Muscle layer of duodenum (tissue), 2 donors: ENCODE measurements at regions not wholly inside any gene's neighbourhood (a gene's known extent, or its start where the extent isn't known, plus 50 kb on each side); places are given as distances from the start of the nearest gene placed in this dataset.

Source experiments
- H3K27ac ChIP-seq: one replicate; pipeline ENCODE4 v1.7.0; 2013; ENCODE audit warnings: mild to moderate bottlenecking, low read length
- H3K27me3 ChIP-seq: one replicate; pipeline ENCODE4 v1.7.0; 2013; ENCODE audit warnings: low read depth, mild to moderate bottlenecking, control low read depth, low read length
- H3K36me3 ChIP-seq, 2 donors: one replicate each; pipeline ENCODE4 v1.7.0; 2013; ENCODE audit warnings: low read length in 2 of 2, control low read depth in 1 of 2, mild to moderate bottlenecking in 1 of 2; ENCODE audit not compliant: insufficient read depth in 2 of 2, control insufficient read depth in 1 of 2
- H3K4me1 ChIP-seq, 2 donors: one replicate each; pipeline ENCODE4 v1.7.0; 2013; ENCODE audit warnings: low read length in 2 of 2, mild to moderate bottlenecking in 2 of 2, control low read depth in 1 of 2, moderate library complexity in 1 of 2; ENCODE audit not compliant: insufficient read depth in 2 of 2, control insufficient read depth in 1 of 2
- H3K4me3 ChIP-seq, 2 donors: one replicate each; pipeline ENCODE4 v1.7.0; 2013; ENCODE audit warnings: low read length in 2 of 2, low read depth in 1 of 2, mild to moderate bottlenecking in 1 of 2
- H3K9me3 ChIP-seq, 2 donors: one replicate each; pipeline ENCODE4 v1.7.0; 2013; ENCODE audit warnings: low read length in 2 of 2, control low read depth in 1 of 2, mild to moderate bottlenecking in 1 of 2; ENCODE audit not compliant: control insufficient read depth in 1 of 2
- donor health status: healthy.

DNA sequence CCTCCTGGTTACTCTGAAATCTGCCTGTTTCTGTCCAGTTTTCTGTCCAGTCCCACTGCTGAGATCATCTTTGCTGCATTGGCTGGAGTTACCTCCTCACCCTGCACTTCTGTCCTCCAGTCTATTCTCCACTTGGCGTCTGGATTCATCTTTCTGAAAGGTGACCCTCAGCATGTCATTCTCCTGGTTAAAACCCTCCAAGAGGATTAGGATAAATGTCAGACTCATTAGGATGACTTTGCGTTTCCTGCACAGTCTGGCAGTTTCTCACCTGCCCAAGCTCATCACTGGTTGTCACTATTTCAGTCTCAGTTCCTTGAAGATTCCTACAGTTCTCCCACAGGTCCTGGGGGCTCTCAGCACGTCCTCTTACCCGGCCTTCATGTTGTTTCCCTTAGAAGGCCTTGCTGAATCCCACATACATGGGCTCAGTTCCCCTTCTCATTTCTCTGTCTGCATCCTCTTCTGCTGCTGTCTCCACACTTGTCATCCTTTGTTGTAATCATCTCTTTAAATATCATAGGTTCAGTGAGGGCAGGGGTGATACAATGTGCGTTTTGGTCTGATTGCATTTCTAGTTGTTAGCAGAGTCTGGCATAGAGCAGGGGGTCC is 374.8 kb downstream of the QKI start:
- Histone ChIP-seq H3K36me3 (no peaks in the 10 kb centered on the region), H3K9me3 (no peaks in the 10 kb centered on the region), H3K27ac (no peak overlapping the region), H3K4me3 (no peak overlapping the region), H3K4me1 (no peaks in the 10 kb centered on the region), H3K27me3 (no peaks in the 10 kb centered on the region)

DNA sequence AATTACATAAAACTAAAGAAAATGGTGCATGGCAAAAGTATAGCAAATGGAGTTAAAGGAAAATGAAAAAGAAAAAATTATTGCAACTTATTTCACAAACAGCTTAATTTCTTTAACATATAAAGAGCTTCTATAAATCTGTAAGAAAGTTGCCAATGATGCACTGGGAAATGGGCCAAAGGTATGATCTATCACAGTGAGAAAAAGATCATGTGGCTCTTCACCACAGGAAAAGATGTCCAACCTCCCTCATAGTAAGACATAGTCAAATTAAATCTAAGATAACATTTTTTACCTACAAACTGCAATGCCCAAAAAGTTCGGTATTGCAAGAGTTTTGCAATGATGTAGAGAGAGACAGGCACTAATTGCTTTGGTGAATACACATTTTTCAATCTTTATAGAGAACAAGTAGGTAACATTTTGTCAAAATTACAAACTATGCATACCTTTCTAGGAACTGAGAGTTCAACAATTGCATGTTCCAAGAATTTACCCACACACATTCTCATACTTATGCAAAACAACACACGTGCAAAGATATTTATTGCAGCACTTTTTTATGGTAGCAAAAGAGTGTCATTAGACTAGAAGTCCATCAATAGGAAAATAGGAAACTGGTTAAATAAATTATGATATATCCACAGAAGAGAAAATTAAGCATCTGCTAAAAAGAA is 372.6 kb downstream of the QKI start:
- Histone ChIP-seq H3K4me3 (no peak overlapping the region), H3K27ac (no peak overlapping the region), H3K27me3 (no peaks in the 10 kb centered on the region), H3K9me3 (no peaks in the 10 kb centered on the region), H3K4me1 (no peaks in the 10 kb centered on the region), H3K36me3 (no peaks in the 10 kb centered on the region)

DNA sequence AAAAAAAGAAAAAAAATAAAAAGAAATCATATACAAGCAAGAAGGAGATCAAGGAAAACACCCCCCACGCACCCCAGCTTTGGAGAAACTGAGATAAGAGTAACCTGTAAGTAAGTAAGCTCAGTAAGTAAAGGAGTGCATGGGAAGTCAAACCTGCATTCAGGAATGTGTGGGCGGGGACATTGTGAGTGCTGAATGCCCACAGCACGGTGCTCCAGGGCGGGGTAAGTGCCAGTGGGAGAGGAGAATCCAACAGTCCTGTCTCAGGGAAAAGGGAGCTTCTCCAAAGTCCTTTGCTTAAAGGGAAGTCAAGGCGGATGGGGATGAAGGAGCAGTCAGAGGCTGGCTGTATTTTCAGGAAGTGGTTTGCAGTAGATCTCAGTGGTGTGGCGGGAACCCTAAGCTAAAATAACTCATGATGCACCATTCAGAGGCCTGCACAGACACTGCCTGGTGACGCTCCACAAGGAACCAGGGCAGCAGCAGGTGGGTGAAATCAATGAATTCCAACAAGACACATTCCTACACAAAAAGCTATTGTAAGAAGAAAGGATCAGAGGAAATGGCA is 368.0 kb downstream of the QKI start:
- Histone ChIP-seq H3K4me1 (no peaks in the 10 kb centered on the region), H3K36me3 (no peaks in the 10 kb centered on the region), H3K4me3 (no peak overlapping the region), H3K27me3 (no peaks in the 10 kb centered on the region), H3K27ac (no peak overlapping the region), H3K9me3 (no peaks in the 10 kb centered on the region)

DNA sequence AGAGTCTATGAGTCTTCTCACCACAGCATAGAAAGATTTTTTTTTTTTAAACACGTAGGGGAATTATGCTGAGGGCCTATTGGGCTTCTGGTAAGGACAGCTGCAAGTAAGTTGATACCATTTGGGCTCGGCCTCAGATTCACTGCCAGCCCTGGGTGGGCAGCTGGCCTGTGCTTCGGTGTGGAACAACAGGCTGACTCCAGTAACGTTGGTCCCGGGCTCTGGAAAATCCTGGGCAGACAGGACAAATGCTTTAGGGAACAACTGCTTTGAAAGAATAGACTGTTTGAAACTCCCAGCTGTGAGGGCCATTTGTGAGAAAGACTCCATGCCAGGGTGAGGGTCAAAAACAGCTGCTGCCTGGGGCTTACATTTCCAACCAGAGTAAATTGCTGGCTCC is 366.5 kb downstream of the QKI start:
- Histone ChIP-seq H3K4me1 (no peaks in the 10 kb centered on the region), H3K36me3 (no peaks in the 10 kb centered on the region), H3K9me3 (no peaks in the 10 kb centered on the region), H3K27me3 (no peaks in the 10 kb centered on the region), H3K4me3 (no peak overlapping the region), H3K27ac (no peak overlapping the region)

DNA sequence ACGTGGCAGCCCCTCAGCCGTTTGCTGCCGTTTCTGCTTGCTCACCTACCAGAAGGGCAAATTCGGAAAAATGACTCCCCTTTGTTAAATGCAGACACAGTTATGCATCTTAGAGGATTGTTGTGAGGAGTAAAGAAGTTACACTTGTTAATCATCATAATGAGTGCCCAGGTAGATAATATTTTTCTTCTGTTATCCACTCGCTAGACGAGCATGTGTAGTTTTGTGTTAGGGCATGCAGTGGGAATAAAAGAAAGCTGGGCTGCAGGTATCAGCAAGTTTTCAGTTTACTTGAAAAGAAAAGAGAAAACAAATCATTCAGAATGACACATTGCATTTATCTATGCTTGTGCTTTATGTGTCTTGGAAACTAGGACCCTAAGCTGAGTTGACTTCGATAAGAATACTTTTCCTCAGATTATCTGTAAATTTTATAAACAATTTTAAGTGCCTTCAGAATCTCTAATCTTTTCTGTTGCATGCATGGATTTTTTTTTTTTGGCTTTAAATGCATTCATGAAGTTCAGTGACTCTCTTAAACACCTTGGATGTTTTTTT is 365.3 kb downstream of the QKI start:
- Histone ChIP-seq H3K27me3 (no peaks in the 10 kb centered on the region), H3K9me3 (no peaks in the 10 kb centered on the region), H3K4me3 (no peak overlapping the region), H3K36me3 (no peaks in the 10 kb centered on the region), H3K27ac (no peak overlapping the region), H3K4me1 (no peaks in the 10 kb centered on the region)

DNA sequence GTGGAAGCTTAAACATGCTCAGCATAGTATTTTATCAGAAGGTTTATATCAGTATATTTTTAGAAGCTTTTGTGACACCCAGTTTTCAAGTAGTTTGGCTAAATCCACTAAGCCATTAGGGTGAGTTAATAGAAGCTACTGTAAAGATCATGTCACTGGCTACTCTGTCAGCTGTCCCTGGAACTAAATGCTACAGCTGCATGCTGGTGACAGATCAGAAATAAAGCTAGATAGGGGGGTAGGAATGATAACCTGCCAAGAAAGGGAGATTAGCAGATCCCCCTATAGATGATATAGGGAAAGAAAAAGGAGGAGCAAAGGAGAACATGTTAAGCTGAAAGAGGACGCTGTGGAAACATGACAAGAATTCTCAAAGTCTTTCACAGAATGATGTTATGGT is 363.2 kb downstream of the QKI start:
- no peak overlapping the region for H3K27ac ChIP-seq
- H3K36me3 ChIP-seq, result no peaks in the 10 kb centered on the region
- H3K9me3 ChIP-seq, result no peaks in the 10 kb centered on the region
- no peaks in the 10 kb centered on the region for H3K27me3 ChIP-seq
- H3K4me3 ChIP-seq, result no peak overlapping the region
- no peaks in the 10 kb centered on the region for H3K4me1 ChIP-seq

DNA sequence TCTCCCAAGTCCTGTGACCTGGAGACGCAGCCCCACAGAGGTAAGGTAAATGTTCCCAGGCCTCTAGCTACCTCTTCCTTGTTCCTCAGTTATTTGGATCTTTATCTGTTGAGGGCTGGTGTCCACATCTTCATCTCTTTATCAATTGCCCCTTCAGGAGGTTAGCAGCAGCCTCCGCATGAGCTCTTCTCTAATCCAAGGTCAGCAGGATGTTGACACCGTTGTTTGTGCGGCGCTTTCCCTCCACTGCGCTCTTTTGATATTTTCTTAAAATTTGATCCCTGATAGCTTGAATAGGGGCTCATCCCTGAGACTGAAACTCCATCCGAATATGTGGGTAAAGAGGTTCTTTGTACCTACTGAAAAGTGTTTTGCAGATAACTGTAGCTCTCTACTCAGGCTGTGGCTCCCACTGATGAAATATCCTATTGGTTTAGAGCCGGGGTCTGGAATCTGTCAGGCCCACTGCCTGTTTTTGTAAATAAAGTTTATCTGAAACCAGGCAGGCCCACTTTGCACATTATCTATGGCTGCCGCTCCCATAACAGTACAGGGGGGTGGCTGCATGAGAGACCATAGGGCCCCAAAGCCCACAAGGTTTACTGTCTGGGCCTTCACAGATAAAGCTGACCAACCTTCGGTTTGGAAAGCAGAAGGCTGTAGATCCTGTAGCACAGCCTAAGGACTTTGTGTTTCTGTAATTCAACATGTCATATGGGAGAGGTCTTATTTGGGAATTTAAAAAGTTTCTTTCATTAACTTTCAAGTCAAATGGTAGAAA is 362.6 kb downstream of the QKI start:
- Histone ChIP-seq H3K9me3 (no peaks in the 10 kb centered on the region), H3K4me1 (no peaks in the 10 kb centered on the region), H3K27ac (no peak overlapping the region), H3K36me3 (no peaks in the 10 kb centered on the region), H3K27me3 (no peaks in the 10 kb centered on the region), H3K4me3 (no peak overlapping the region)

DNA sequence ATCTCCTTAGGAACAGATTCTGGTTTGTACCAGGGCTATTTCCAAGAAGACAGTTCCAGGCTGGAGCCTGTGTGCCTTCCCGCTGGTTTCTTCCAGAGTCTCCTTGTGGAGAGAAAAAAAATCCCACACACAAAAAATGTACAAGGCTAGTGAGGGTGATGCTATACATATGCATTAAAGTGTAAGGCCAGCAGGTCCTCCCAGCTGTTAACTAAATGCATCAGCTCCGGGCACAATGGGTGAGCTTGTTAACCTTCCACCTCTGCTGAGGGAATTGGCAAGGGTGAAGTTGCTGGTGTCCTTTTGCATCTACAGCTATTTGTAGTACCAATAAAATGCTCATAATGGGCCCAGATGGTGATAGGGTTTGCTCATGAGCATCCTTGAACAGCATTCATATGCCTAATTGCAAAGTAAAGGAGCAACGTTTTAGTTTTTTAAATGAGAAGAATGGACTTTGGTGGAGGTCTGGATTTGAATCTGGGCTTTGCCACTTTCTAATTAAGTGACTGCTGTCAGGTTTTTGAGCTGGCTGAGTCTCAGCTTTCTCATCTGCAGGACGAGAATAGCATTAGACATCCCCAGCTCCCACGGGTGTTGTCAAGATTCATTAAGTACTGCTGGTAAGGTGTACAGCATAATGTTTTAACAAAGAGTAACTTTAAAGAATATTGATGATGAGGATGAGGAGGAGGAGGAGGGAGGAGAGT is 361.8 kb downstream of the QKI start:
- Histone ChIP-seq H3K27ac (no peak overlapping the region), H3K9me3 (no peaks in the 10 kb centered on the region), H3K27me3 (no peaks in the 10 kb centered on the region), H3K36me3 (no peaks in the 10 kb centered on the region), H3K4me3 (no peak overlapping the region), H3K4me1 (no peaks in the 10 kb centered on the region)

DNA sequence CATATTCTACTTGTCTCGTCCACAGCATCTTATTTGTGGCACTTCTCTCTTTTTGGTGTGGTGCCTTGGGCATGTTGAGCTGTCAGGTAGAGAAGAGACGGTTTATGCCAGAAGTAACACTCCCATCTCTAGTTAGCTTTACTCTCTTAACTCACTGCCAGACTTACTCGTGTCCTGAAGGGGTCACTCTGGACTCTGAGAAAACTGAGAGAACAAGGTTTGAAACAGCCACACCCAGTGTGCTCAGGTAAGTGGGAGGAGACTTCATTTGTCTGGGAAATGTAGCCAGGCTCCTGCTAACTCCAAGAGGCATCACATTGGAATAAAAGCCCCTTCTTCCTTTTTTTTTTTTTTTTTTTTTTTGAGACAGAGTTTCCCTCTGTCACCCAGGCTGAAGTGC is 360.8 kb downstream of the QKI start:
- Histone ChIP-seq H3K4me1 (no peaks in the 10 kb centered on the region), H3K27ac (no peak overlapping the region), H3K4me3 (no peak overlapping the region), H3K9me3 (no peaks in the 10 kb centered on the region), H3K36me3 (no peaks in the 10 kb centered on the region), H3K27me3 (no peaks in the 10 kb centered on the region)

DNA sequence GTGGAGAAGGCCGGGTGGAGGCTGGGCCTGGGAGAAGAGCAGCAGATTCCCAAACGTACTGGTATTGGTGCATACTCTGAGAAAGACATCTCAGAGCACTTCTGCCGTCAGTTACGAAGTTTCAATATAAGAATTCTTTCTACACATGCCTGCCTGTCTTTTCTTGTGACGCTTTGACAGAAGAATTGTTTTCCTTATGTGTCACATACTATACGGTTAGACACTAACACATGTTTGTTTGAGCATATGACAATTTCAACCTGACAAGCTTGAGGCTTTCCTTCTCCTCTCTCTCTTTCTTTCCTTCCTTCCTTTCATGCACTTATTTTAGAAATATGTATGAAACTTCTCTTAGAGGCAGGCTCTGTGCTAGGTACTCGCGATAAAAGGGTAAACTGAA is 360.0 kb downstream of the QKI start:
- no peak overlapping the region for H3K27ac ChIP-seq
- no peaks in the 10 kb centered on the region for H3K4me1 ChIP-seq
- no peaks in the 10 kb centered on the region for H3K27me3 ChIP-seq
- no peak overlapping the region for H3K4me3 ChIP-seq
- H3K9me3 ChIP-seq, result no peaks in the 10 kb centered on the region
- no peaks in the 10 kb centered on the region for H3K36me3 ChIP-seq

DNA sequence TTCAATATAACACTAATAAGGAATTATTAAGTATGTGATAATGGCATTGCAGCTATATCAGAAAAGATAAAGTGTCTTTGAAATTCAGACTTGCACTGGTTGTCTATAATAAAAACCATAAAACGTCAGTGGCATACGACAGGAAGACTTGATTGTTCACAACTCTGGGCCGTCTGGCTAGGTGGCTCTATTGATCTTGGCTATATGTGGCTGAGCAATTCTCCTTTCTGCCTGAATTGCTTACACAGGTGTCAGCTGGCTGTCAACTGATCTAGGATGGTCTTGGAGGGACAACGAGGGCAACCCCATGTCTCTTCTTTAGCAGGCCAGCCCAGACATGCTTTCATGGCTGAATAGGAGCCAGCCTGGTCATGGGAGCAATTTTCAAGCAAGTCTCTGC is 359.1 kb downstream of the QKI start:
- Histone ChIP-seq H3K4me3 (no peak overlapping the region), H3K27ac (no peak overlapping the region), H3K36me3 (no peaks in the 10 kb centered on the region), H3K4me1 (no peaks in the 10 kb centered on the region), H3K9me3 (no peaks in the 10 kb centered on the region), H3K27me3 (no peaks in the 10 kb centered on the region)
